Muscle of leg (tissue), 3 donors: ENCODE measurements at regions not wholly inside any gene's neighbourhood (a gene's known extent, or its start where the extent isn't known, plus 50 kb on each side); places are given as distances from the start of the nearest gene placed in this dataset.
A peak's percentile ranks its signal among the peaks of the same experiment; 100 is the strongest.

Source experiments
- DNase-seq: peaks from one replicate; pipeline ENCODE4 v3.0.0; 2013
- H3K27ac ChIP-seq: one replicate; pipeline ENCODE4 v1.5.1; 2013; ENCODE audit warnings: mild to moderate bottlenecking, low read length, control low read depth
- H3K27me3 ChIP-seq: one replicate; pipeline ENCODE4 v1.6.1; 2013; ENCODE audit warnings: low read length; ENCODE audit not compliant: control insufficient read depth, insufficient read depth
- H3K36me3 ChIP-seq: one replicate; pipeline ENCODE4 v1.6.1; 2013; ENCODE audit warnings: low read length; ENCODE audit not compliant: control insufficient read depth, insufficient read depth
- H3K4me1 ChIP-seq: one replicate; pipeline ENCODE4 v1.6.1; 2013; ENCODE audit warnings: low read length; ENCODE audit not compliant: control insufficient read depth, insufficient read depth
- H3K4me3 ChIP-seq: one replicate; pipeline ENCODE4 v1.5.1; 2013; ENCODE audit warnings: low read length, control low read depth
- H3K9me3 ChIP-seq: replicated peaks from 2 replicates; pipeline ENCODE4 v1.6.1; 2013; ENCODE audit warnings: low read depth, low read length; ENCODE audit not compliant: control insufficient read depth
- WGBS: methylation state at CpG from one replicate; pipeline ENCODE4 v1.1.5; 2013; ENCODE audit warnings: missing lambda C conversion rate; ENCODE audit not compliant: insufficient coverage; 5-methylcytosine and 5-hydroxymethylcytosine counted together

- DNase-seq, result no peak
- 98% methylated on average over 4 of the region's 7 CpGs for WGBS
These were observed 451.7 kb downstream of the TSHZ3 start for GRCh38 chr19:30897553-30897952.

GRCh38 chr19:30897034-30897433 lies 452.2 kb downstream of the TSHZ3 start:
- no peaks in the 10 kb centered on the region for H3K9me3 ChIP-seq
- no peak for DNase-seq
- peaks cover 22% of the 10 kb centered on the region for H3K4me1 ChIP-seq
- 90% methylated on average over 3 of the region's 3 CpGs for WGBS
- H3K27ac ChIP-seq, result peak overlapping the region; percentile 74
- H3K4me3 ChIP-seq, result no peak overlapping the region
- H3K27me3 ChIP-seq, result no peaks in the 10 kb centered on the region
- no peaks in the 10 kb centered on the region for H3K36me3 ChIP-seq

More at GRCh38 chr19:30897553-30897952, 451.7 kb downstream of the TSHZ3 start:
- Histone ChIP-seq H3K4me3 (no peak overlapping the region), H3K9me3 (no peaks in the 10 kb centered on the region), H3K36me3 (no peaks in the 10 kb centered on the region), H3K27ac (no peak overlapping the region), H3K4me1 (peaks cover 22% of the 10 kb centered on the region), H3K27me3 (no peaks in the 10 kb centered on the region)

GRCh38 chr19:30896554-30896953 lies 452.7 kb downstream of the TSHZ3 start:
- peak overlapping the region; percentile 74 for H3K27ac ChIP-seq
- 20% methylated on average over 1 of the region's 1 CpG for WGBS
- DNase-seq, result peak; percentile 81
- no peaks in the 10 kb centered on the region for H3K9me3 ChIP-seq
- no peaks in the 10 kb centered on the region for H3K36me3 ChIP-seq
- no peak overlapping the region for H3K4me3 ChIP-seq
- H3K4me1 ChIP-seq, result peaks cover 22% of the 10 kb centered on the region
- H3K27me3 ChIP-seq, result no peaks in the 10 kb centered on the region

- H3K27me3 ChIP-seq, result no peaks in the 10 kb centered on the region
- DNase-seq, result no peak
- no peak overlapping the region for H3K4me3 ChIP-seq
- no peaks in the 10 kb centered on the region for H3K9me3 ChIP-seq
- peaks cover 22% of the 10 kb centered on the region for H3K4me1 ChIP-seq
- no peaks in the 10 kb centered on the region for H3K36me3 ChIP-seq
- 90% methylated on average over 2 of the region's 3 CpGs for WGBS
- H3K27ac ChIP-seq, result peak overlapping the region; percentile 56
These were observed 453.3 kb downstream of the TSHZ3 start for GRCh38 chr19:30895946-30896345.

- H3K9me3 ChIP-seq, result no peaks in the 10 kb centered on the region
- WGBS, result no CpG with 5 or more reads among the region's 4 CpGs
These were observed 458.2 kb downstream of the TSHZ3 start for GRCh38 chr19:30891051-30891450.

GRCh38 chr19:30890033-30890432 lies 459.2 kb downstream of the TSHZ3 start:
- Histone ChIP-seq H3K27ac (no peak overlapping the region), H3K4me3 (no peak overlapping the region), H3K27me3 (no peaks in the 10 kb centered on the region), H3K9me3 (no peaks in the 10 kb centered on the region), H3K4me1 (peaks cover 21% of the 10 kb centered on the region), H3K36me3 (no peaks in the 10 kb centered on the region)
- WGBS, result 0% methylated on average over 1 of the region's 2 CpGs
- no peak for DNase-seq

More at GRCh38 chr19:30891051-30891450, 458.2 kb downstream of the TSHZ3 start:
- no peaks in the 10 kb centered on the region for H3K36me3 ChIP-seq
- no peak overlapping the region for H3K4me3 ChIP-seq
- no peak overlapping the region for H3K27ac ChIP-seq
- H3K4me1 ChIP-seq, result peaks cover 23% of the 10 kb centered on the region
- DNase-seq, result no peak
- H3K27me3 ChIP-seq, result no peaks in the 10 kb centered on the region

GRCh38 chr19:30888937-30889336 lies 460.3 kb downstream of the TSHZ3 start:
- Histone ChIP-seq H3K27ac (no peak overlapping the region), H3K4me3 (no peak overlapping the region), H3K4me1 (peaks cover 23% of the 10 kb centered on the region), H3K36me3 (no peaks in the 10 kb centered on the region), H3K9me3 (no peaks in the 10 kb centered on the region), H3K27me3 (no peaks in the 10 kb centered on the region)
- no CpG with 5 or more reads among the region's 2 CpGs for WGBS
- DNase-seq, result no peak

GRCh38 chr19:30887042-30887441 lies 462.2 kb downstream of the TSHZ3 start:
- Histone ChIP-seq H3K4me1 (peaks cover 30% of the 10 kb centered on the region), H3K9me3 (no peaks in the 10 kb centered on the region), H3K27ac (peak overlapping the region; percentile 62), H3K4me3 (no peak overlapping the region), H3K36me3 (no peaks in the 10 kb centered on the region), H3K27me3 (no peaks in the 10 kb centered on the region)
- WGBS, result 48% methylated on average over 6 of the region's 6 CpGs
- peak; percentile 62 for DNase-seq

- Histone ChIP-seq H3K4me3 (no peak overlapping the region), H3K4me1 (peaks cover 32% of the 10 kb centered on the region), H3K36me3 (no peaks in the 10 kb centered on the region), H3K27me3 (no peaks in the 10 kb centered on the region), H3K27ac (peak overlapping the region; percentile 26), H3K9me3 (no peaks in the 10 kb centered on the region)
- WGBS, result 93% methylated on average over 3 of the region's 7 CpGs
- DNase-seq, result peak; percentile 47
These were observed 463.0 kb downstream of the TSHZ3 start for GRCh38 chr19:30886222-30886621.

GRCh38 chr19:30884146-30884812 lies 465.0 kb downstream of the TSHZ3 start:
- peaks cover 32% of the 10 kb centered on the region for H3K4me1 ChIP-seq
- no peak overlapping the region for H3K4me3 ChIP-seq
- no peaks in the 10 kb centered on the region for H3K36me3 ChIP-seq
- H3K9me3 ChIP-seq, result no peaks in the 10 kb centered on the region
- no peaks in the 10 kb centered on the region for H3K27me3 ChIP-seq
- no peak overlapping the region for H3K27ac ChIP-seq
- WGBS, result 91% methylated on average over 5 of the region's 11 CpGs
- no peak for DNase-seq

GRCh38 chr19:30883071-30883470 lies 466.2 kb downstream of the TSHZ3 start:
- 67% methylated on average over 3 of the region's 4 CpGs for WGBS
- H3K27me3 ChIP-seq, result no peaks in the 10 kb centered on the region

More at GRCh38 chr19:30883071-30883470, 466.2 kb downstream of the TSHZ3 start:
- peak; percentile 25 for DNase-seq
- no peak overlapping the region for H3K27ac ChIP-seq
- H3K9me3 ChIP-seq, result no peaks in the 10 kb centered on the region
- peaks cover 32% of the 10 kb centered on the region for H3K4me1 ChIP-seq
- no peak overlapping the region for H3K4me3 ChIP-seq
- H3K36me3 ChIP-seq, result no peaks in the 10 kb centered on the region
